ENCODE measurements at regions not wholly inside any gene's neighbourhood (a gene's known extent, or its start where the extent isn't known, plus 50 kb on each side); places are given as distances from the start of the nearest gene placed in this dataset.
"Not testable (repeated sequence)": the region's sequence is repeated elsewhere in the genome, so short reads cannot be mapped to it uniquely, and the experiment has no call there.

GRCh38 chr4:121616449-121616848 lies 80.3 kb downstream of the ANXA5 start:
- CTCF ChIA-PET, POLR2A ChIA-PET: not testable (repeated sequence)

GRCh38 chr4:121614101-121614500 lies 82.7 kb downstream of the ANXA5 start:
- Histone ChIP-seq H3K27me3 (ENCODE audit: control insufficient read depth, insufficient read depth, low read length) (peaks cover 1% of the 10 kb centered on the region; the same call in 1 of the 2 replicates), H3K36me3 (ENCODE audit: control insufficient read depth, insufficient read depth, low read length) (no peaks in the 10 kb centered on the region), H3K4me3 (ENCODE audit: low read depth, low read length) (no peak overlapping the region)
- TF ChIP-seq, protein P1, sequence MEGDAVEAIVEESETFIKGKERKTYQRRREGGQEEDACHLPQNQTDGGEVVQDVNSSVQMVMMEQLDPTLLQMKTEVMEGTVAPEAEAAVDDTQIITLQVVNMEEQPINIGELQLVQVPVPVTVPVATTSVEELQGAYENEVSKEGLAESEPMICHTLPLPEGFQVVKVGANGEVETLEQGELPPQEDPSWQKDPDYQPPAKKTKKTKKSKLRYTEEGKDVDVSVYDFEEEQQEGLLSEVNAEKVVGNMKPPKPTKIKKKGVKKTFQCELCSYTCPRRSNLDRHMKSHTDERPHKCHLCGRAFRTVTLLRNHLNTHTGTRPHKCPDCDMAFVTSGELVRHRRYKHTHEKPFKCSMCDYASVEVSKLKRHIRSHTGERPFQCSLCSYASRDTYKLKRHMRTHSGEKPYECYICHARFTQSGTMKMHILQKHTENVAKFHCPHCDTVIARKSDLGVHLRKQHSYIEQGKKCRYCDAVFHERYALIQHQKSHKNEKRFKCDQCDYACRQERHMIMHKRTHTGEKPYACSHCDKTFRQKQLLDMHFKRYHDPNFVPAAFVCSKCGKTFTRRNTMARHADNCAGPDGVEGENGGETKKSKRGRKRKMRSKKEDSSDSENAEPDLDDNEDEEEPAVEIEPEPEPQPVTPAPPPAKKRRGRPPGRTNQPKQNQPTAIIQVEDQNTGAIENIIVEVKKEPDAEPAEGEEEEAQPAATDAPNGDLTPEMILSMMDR (IDR thresholded peaks at IDR 0.05; ENCODE audit: insufficient read depth, low read depth, low read length) = no peak
- ChIA-PET CTCF (no interaction called here), POLR2A (no interaction called here)
- DNase-seq (ENCODE audit: low read depth) = no peak

More at GRCh38 chr4:121616449-121616848, 80.3 kb downstream of the ANXA5 start:
- not testable (repeated sequence) for H3K4me3 ChIP-seq (ENCODE audit: low read depth, low read length); DNase-seq (ENCODE audit: low read depth); H3K27me3 ChIP-seq (ENCODE audit: control insufficient read depth, insufficient read depth, low read length); H3K36me3 ChIP-seq (ENCODE audit: control insufficient read depth, insufficient read depth, low read length)

GRCh38 chr4:121599049-121599448 lies 97.7 kb downstream of the ANXA5 start:
- ChIA-PET POLR2A (no interaction called here), CTCF (no interaction called here)
- Histone ChIP-seq H3K36me3 (ENCODE audit: control insufficient read depth, insufficient read depth, low read length) (no peaks in the 10 kb centered on the region), H3K27me3 (ENCODE audit: control insufficient read depth, insufficient read depth, low read length) (no peaks in the 10 kb centered on the region), H3K4me3 (ENCODE audit: low read depth, low read length) (no peak overlapping the region)
- TF ChIP-seq, protein P1 (IDR thresholded peaks at IDR 0.05; ENCODE audit: insufficient read depth, low read depth, low read length) = no peak
- no peak for DNase-seq (ENCODE audit: low read depth)

- TF ChIP-seq, protein P1 (IDR thresholded peaks at IDR 0.05; ENCODE audit: insufficient read depth, low read depth, low read length) = no peak
- no peak overlapping the region for H3K4me3 ChIP-seq (ENCODE audit: low read depth, low read length)
- no peaks in the 10 kb centered on the region for H3K27me3 ChIP-seq (ENCODE audit: control insufficient read depth, insufficient read depth, low read length)
- ChIA-PET CTCF (interaction anchor here (0.7 kb wide), 1 partner anchor 10 kb away, joined by 3 read pairs; no protein-coding TSS in a partner anchor), POLR2A (no interaction called here)
- no peak for DNase-seq (ENCODE audit: low read depth)
- H3K36me3 ChIP-seq (ENCODE audit: control insufficient read depth, insufficient read depth, low read length) = no peaks in the 10 kb centered on the region
These were observed 99.3 kb downstream of the ANXA5 start for GRCh38 chr4:121597346-121597934.

GRCh38 chr4:121594796-121595526 lies 101.8 kb downstream of the ANXA5 start:
- DNase-seq (ENCODE audit: low read depth) = peak; percentile 20
- no peak overlapping the region for H3K4me3 ChIP-seq (ENCODE audit: low read depth, low read length)
- CTCF ChIA-PET = interaction anchor here (0.6 kb wide), 1 partner anchor 40 kb away, joined by 3 read pairs; no protein-coding TSS in a partner anchor
- TF ChIP-seq, protein P1 (IDR thresholded peaks at IDR 0.05; ENCODE audit: insufficient read depth, low read depth, low read length) = no peak
- no peaks in the 10 kb centered on the region for H3K36me3 ChIP-seq (ENCODE audit: control insufficient read depth, insufficient read depth, low read length)
- no peaks in the 10 kb centered on the region for H3K27me3 ChIP-seq (ENCODE audit: control insufficient read depth, insufficient read depth, low read length)
- POLR2A ChIA-PET = no interaction called here

Data from BJ (cell line).